ENCODE measurements at regions not wholly inside any gene's neighbourhood (a gene's known extent, or its start where the extent isn't known, plus 50 kb on each side); places are given as distances from the start of the nearest gene placed in this dataset.
"Not testable (repeated sequence)": the region's sequence is repeated elsewhere in the genome, so short reads cannot be mapped to it uniquely, and the experiment has no call there.

GRCh38 chr4:160562661-160563060, 1459.8 kb downstream of the RAPGEF2 start:
- Histone ChIP-seq H3K36me3 (ENCODE audit: control insufficient read depth in 4 of 4, insufficient read depth in 4 of 4, low read length in 4 of 4) (no peaks in the 10 kb centered on the region), H3K9ac (ENCODE audit: insufficient read depth in 1 of 2, low read length in 2 of 2) (no peak overlapping the region), H3K27me3 (ENCODE audit: control insufficient read depth in 3 of 3, insufficient read depth in 3 of 3, low read length in 2 of 3) (no peaks in the 10 kb centered on the region), H3K27ac (ENCODE audit: low read depth in 1 of 2, low read length in 1 of 2) (no peak overlapping the region), H3K4me3 (no peak overlapping the region), H3K9me3 (ENCODE audit: control insufficient read depth in 4 of 4, insufficient read depth in 3 of 4, low read length in 3 of 4) (no peaks in the 10 kb centered on the region), H3K4me1 (ENCODE audit: control insufficient read depth in 5 of 5, insufficient read depth in 5 of 5, low read length in 5 of 5) (no peaks in the 10 kb centered on the region)
- ATAC-seq (ENCODE audit: insufficient read depth, low FRiP score) (no peak), DNase-seq (no peak)
- 91% methylated on average over 4 of the region's 4 CpGs for WGBS, 2 donors
- no peak for TF ChIP-seq CTCF (IDR thresholded peaks at IDR 0.05; ENCODE audit: control extremely low read depth, extremely low read depth)

- Histone ChIP-seq H3K27ac (ENCODE audit: low read depth in 1 of 2, low read length in 1 of 2) (no peak overlapping the region), H3K36me3 (ENCODE audit: control insufficient read depth in 4 of 4, insufficient read depth in 4 of 4, low read length in 4 of 4) (no peaks in the 10 kb centered on the region), H3K27me3 (ENCODE audit: control insufficient read depth in 3 of 3, insufficient read depth in 3 of 3, low read length in 2 of 3) (no peaks in the 10 kb centered on the region), H3K4me3 (no peak overlapping the region), H3K9me3 (ENCODE audit: control insufficient read depth in 4 of 4, insufficient read depth in 3 of 4, low read length in 3 of 4) (no peaks in the 10 kb centered on the region), H3K4me1 (ENCODE audit: control insufficient read depth in 5 of 5, insufficient read depth in 5 of 5, low read length in 5 of 5) (no peaks in the 10 kb centered on the region), H3K9ac (ENCODE audit: insufficient read depth in 1 of 2, low read length in 2 of 2) (no peak overlapping the region)
- no peak for DNase-seq
- ATAC-seq (ENCODE audit: insufficient read depth, low FRiP score) = no peak
- TF ChIP-seq CTCF (IDR thresholded peaks at IDR 0.05; ENCODE audit: control extremely low read depth, extremely low read depth) = no peak
- 81 to 88% methylated on average over 3 of the region's 3 CpGs for WGBS, 2 donors
These were observed 1460.8 kb downstream of the RAPGEF2 start for GRCh38 chr4:160563552-160564282.

GRCh38 chr4:160567634-160568033, 1464.8 kb downstream of the RAPGEF2 start:
- Histone ChIP-seq H3K4me3 (no peak overlapping the region), H3K36me3 (ENCODE audit: control insufficient read depth in 4 of 4, insufficient read depth in 4 of 4, low read length in 4 of 4) (no peaks in the 10 kb centered on the region), H3K9ac (ENCODE audit: insufficient read depth in 1 of 2, low read length in 2 of 2) (no peak overlapping the region), H3K9me3 (ENCODE audit: control insufficient read depth in 4 of 4, insufficient read depth in 3 of 4, low read length in 3 of 4) (no peaks in the 10 kb centered on the region), H3K4me1 (ENCODE audit: control insufficient read depth in 5 of 5, insufficient read depth in 5 of 5, low read length in 5 of 5) (no peaks in the 10 kb centered on the region), H3K27ac (ENCODE audit: low read depth in 1 of 2, low read length in 1 of 2) (no peak overlapping the region), H3K27me3 (ENCODE audit: control insufficient read depth in 3 of 3, insufficient read depth in 3 of 3, low read length in 2 of 3) (no peaks in the 10 kb centered on the region)
- WGBS, 2 donors = 92 to 98% methylated on average over 1 of the region's 1 CpG
- DNase-seq = no peak
- ATAC-seq (ENCODE audit: insufficient read depth, low FRiP score) = no peak
- TF ChIP-seq CTCF (IDR thresholded peaks at IDR 0.05; ENCODE audit: control extremely low read depth, extremely low read depth) = no peak

- Histone ChIP-seq H3K27me3 (ENCODE audit: control insufficient read depth in 3 of 3, insufficient read depth in 3 of 3, low read length in 2 of 3) (no peaks in the 10 kb centered on the region), H3K4me3 (no peak overlapping the region), H3K9me3 (ENCODE audit: control insufficient read depth in 4 of 4, insufficient read depth in 3 of 4, low read length in 3 of 4) (no peaks in the 10 kb centered on the region), H3K27ac (ENCODE audit: low read depth in 1 of 2, low read length in 1 of 2) (no peak overlapping the region), H3K4me1 (ENCODE audit: control insufficient read depth in 5 of 5, insufficient read depth in 5 of 5, low read length in 5 of 5) (no peaks in the 10 kb centered on the region), H3K9ac (ENCODE audit: insufficient read depth in 1 of 2, low read length in 2 of 2) (no peak overlapping the region), H3K36me3 (ENCODE audit: control insufficient read depth in 4 of 4, insufficient read depth in 4 of 4, low read length in 4 of 4) (no peaks in the 10 kb centered on the region)
- TF ChIP-seq CTCF (IDR thresholded peaks at IDR 0.05; ENCODE audit: control extremely low read depth, extremely low read depth) = no peak
- DNase-seq (no peak), ATAC-seq (ENCODE audit: insufficient read depth, low FRiP score) (no peak)
These were observed 1467.4 kb downstream of the RAPGEF2 start for GRCh38 chr4:160570271-160570670.

- WGBS, 2 donors = 87 to 88% methylated on average over 16 to 18 of the region's 18 CpGs
- H3K27ac ChIP-seq (ENCODE audit: low read depth in 1 of 2, low read length in 1 of 2); H3K4me1 ChIP-seq (ENCODE audit: control insufficient read depth in 5 of 5, insufficient read depth in 5 of 5, low read length in 5 of 5); DNase-seq; H3K4me3 ChIP-seq; ATAC-seq (ENCODE audit: insufficient read depth, low FRiP score); H3K9ac ChIP-seq (ENCODE audit: insufficient read depth in 1 of 2, low read length in 2 of 2); H3K9me3 ChIP-seq (ENCODE audit: control insufficient read depth in 4 of 4, insufficient read depth in 3 of 4, low read length in 3 of 4); H3K27me3 ChIP-seq (ENCODE audit: control insufficient read depth in 3 of 3, insufficient read depth in 3 of 3, low read length in 2 of 3); H3K36me3 ChIP-seq (ENCODE audit: control insufficient read depth in 4 of 4, insufficient read depth in 4 of 4, low read length in 4 of 4): not testable (repeated sequence)
These were observed 1471.4 kb downstream of the RAPGEF2 start for GRCh38 chr4:160574272-160574671.

Data from lung (tissue), 11 donors.